ENCODE measurements at regions not wholly inside any gene's neighbourhood (a gene's known extent, or its start where the extent isn't known, plus 50 kb on each side); places are given as distances from the start of the nearest gene placed in this dataset.

- TF ChIP-seq, protein P1, sequence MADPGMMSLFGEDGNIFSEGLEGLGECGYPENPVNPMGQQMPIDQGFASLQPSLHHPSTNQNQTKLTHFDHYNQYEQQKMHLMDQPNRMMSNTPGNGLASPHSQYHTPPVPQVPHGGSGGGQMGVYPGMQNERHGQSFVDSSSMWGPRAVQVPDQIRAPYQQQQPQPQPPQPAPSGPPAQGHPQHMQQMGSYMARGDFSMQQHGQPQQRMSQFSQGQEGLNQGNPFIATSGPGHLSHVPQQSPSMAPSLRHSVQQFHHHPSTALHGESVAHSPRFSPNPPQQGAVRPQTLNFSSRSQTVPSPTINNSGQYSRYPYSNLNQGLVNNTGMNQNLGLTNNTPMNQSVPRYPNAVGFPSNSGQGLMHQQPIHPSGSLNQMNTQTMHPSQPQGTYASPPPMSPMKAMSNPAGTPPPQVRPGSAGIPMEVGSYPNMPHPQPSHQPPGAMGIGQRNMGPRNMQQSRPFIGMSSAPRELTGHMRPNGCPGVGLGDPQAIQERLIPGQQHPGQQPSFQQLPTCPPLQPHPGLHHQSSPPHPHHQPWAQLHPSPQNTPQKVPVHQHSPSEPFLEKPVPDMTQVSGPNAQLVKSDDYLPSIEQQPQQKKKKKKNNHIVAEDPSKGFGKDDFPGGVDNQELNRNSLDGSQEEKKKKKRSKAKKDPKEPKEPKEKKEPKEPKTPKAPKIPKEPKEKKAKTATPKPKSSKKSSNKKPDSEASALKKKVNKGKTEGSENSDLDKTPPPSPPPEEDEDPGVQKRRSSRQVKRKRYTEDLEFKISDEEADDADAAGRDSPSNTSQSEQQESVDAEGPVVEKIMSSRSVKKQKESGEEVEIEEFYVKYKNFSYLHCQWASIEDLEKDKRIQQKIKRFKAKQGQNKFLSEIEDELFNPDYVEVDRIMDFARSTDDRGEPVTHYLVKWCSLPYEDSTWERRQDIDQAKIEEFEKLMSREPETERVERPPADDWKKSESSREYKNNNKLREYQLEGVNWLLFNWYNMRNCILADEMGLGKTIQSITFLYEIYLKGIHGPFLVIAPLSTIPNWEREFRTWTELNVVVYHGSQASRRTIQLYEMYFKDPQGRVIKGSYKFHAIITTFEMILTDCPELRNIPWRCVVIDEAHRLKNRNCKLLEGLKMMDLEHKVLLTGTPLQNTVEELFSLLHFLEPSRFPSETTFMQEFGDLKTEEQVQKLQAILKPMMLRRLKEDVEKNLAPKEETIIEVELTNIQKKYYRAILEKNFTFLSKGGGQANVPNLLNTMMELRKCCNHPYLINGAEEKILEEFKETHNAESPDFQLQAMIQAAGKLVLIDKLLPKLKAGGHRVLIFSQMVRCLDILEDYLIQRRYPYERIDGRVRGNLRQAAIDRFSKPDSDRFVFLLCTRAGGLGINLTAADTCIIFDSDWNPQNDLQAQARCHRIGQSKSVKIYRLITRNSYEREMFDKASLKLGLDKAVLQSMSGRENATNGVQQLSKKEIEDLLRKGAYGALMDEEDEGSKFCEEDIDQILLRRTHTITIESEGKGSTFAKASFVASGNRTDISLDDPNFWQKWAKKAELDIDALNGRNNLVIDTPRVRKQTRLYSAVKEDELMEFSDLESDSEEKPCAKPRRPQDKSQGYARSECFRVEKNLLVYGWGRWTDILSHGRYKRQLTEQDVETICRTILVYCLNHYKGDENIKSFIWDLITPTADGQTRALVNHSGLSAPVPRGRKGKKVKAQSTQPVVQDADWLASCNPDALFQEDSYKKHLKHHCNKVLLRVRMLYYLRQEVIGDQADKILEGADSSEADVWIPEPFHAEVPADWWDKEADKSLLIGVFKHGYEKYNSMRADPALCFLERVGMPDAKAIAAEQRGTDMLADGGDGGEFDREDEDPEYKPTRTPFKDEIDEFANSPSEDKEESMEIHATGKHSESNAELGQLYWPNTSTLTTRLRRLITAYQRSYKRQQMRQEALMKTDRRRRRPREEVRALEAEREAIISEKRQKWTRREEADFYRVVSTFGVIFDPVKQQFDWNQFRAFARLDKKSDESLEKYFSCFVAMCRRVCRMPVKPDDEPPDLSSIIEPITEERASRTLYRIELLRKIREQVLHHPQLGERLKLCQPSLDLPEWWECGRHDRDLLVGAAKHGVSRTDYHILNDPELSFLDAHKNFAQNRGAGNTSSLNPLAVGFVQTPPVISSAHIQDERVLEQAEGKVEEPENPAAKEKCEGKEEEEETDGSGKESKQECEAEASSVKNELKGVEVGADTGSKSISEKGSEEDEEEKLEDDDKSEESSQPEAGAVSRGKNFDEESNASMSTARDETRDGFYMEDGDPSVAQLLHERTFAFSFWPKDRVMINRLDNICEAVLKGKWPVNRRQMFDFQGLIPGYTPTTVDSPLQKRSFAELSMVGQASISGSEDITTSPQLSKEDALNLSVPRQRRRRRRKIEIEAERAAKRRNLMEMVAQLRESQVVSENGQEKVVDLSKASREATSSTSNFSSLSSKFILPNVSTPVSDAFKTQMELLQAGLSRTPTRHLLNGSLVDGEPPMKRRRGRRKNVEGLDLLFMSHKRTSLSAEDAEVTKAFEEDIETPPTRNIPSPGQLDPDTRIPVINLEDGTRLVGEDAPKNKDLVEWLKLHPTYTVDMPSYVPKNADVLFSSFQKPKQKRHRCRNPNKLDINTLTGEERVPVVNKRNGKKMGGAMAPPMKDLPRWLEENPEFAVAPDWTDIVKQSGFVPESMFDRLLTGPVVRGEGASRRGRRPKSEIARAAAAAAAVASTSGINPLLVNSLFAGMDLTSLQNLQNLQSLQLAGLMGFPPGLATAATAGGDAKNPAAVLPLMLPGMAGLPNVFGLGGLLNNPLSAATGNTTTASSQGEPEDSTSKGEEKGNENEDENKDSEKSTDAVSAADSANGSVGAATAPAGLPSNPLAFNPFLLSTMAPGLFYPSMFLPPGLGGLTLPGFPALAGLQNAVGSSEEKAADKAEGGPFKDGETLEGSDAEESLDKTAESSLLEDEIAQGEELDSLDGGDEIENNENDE (IDR thresholded peaks at IDR 0.05; ENCODE audit: insufficient replicate concordance, low read length) = no peak
- TF ChIP-seq CREB1 (IDR thresholded peaks at IDR 0.05) = no peak
- no peak for TF ChIP-seq BCL11A (IDR thresholded peaks at IDR 0.05; ENCODE audit: low read depth in 2 of 2, low read length in 2 of 2)
- TF ChIP-seq EP300 (IDR thresholded peaks at IDR 0.05; ENCODE audit: borderline replicate concordance in 1 of 2, low read depth in 2 of 2, low read length in 2 of 2) = no peak
- TF ChIP-seq FOSL1 (IDR thresholded peaks at IDR 0.05; ENCODE audit: insufficient read depth, low read depth, low read length) = no peak
- TF ChIP-seq MAFK (IDR thresholded peaks at IDR 0.05; ENCODE audit: low read depth, low read length) = no peak
- TF ChIP-seq PHF8 (conservative IDR thresholded peaks at IDR 0.05; ENCODE audit: low read depth, low read length) = no peak
- TF ChIP-seq RNF2 (IDR thresholded peaks at IDR 0.05; ENCODE audit: borderline replicate concordance, low read depth, low read length, missing control alignments, poor library complexity, severe bottlenecking) = no peak
- no peak for TF ChIP-seq SUZ12 (IDR thresholded peaks at IDR 0.05; ENCODE audit: low read length)
- no peak for TF ChIP-seq GTF2F1 (IDR thresholded peaks at IDR 0.05; ENCODE audit: borderline replicate concordance, low read depth, low read length)
- no peak for TF ChIP-seq KDM1A (IDR thresholded peaks at IDR 0.05; ENCODE audit: borderline replicate concordance, low read length)
- no peak for TF ChIP-seq SP1 (IDR thresholded peaks at IDR 0.05; ENCODE audit: low read depth, low read length)
Measured at GRCh38 chr20:22004946-22005345, 299.5 kb downstream of the PAX1 start (continued).

Data from H1 (cell line).